ENCODE measurements at regions not wholly inside any gene's neighbourhood (a gene's known extent, or its start where the extent isn't known, plus 50 kb on each side); places are given as distances from the start of the nearest gene placed in this dataset.

- no peak for TF ChIP-seq CTCF (IDR thresholded peaks at IDR 0.05; ENCODE audit: extremely low read depth in 1 of 2, insufficient read depth in 1 of 2, low read depth in 1 of 2, low read length in 2 of 2)
- no peak for TF ChIP-seq POLR2A (IDR thresholded peaks at IDR 0.05; ENCODE audit: low read depth, low read length)
- no peak for TF ChIP-seq MAX (IDR thresholded peaks at IDR 0.05; ENCODE audit: insufficient read depth, insufficient read length)
- TF ChIP-seq EZH2 (IDR thresholded peaks at IDR 0.05; ENCODE audit: borderline replicate concordance, low read depth, low read length, severe bottlenecking), result no peak
- no peak for TF ChIP-seq JUN (IDR thresholded peaks at IDR 0.05; ENCODE audit: borderline replicate concordance, insufficient read depth, insufficient read length, low read depth)
- no peak for TF ChIP-seq POLR2AphosphoS5 (IDR thresholded peaks at IDR 0.05; ENCODE audit: insufficient read depth, low read depth, low read length)
- no peak for TF ChIP-seq FOS (IDR thresholded peaks at IDR 0.05; ENCODE audit: borderline replicate concordance, insufficient read depth, low read length)
- no peak for TF ChIP-seq GATA2 (IDR thresholded peaks at IDR 0.05; ENCODE audit: insufficient read depth, insufficient read length, low read depth, low read length)
Measured at GRCh38 chr3:191131305-191131704, 67.7 kb upstream of the OSTN start.

Data from endothelial cell of umbilical vein (primary cell).